Mammary epithelial cell (primary cell): ENCODE measurements at regions not wholly inside any gene's neighbourhood (a gene's known extent, or its start where the extent isn't known, plus 50 kb on each side); places are given as distances from the start of the nearest gene placed in this dataset.

Experiments used
- EZH2 ChIP-seq: IDR thresholded peaks from 2 replicates; pipeline ENCODE4 v1.6.1; 2012; ENCODE audit warnings: low read length, inconsistent platforms, borderline replicate concordance
- TF ChIP-seq, protein P1 (sequence below), 2 donors: IDR thresholded peaks in 1 of 2; conservative IDR thresholded peaks in 1 of 2; 2 replicates each; pipeline ENCODE4 v1.5.1; 2011 to 2012; ENCODE audit warnings: inconsistent platforms in 2 of 2, low read length in 2 of 2, mild to moderate bottlenecking in 2 of 2, control low read depth in 1 of 2, low read depth in 1 of 2; ENCODE audit not compliant: insufficient read depth in 1 of 2; ENCODE audit errors: extremely low read depth in 1 of 2

DNA sequence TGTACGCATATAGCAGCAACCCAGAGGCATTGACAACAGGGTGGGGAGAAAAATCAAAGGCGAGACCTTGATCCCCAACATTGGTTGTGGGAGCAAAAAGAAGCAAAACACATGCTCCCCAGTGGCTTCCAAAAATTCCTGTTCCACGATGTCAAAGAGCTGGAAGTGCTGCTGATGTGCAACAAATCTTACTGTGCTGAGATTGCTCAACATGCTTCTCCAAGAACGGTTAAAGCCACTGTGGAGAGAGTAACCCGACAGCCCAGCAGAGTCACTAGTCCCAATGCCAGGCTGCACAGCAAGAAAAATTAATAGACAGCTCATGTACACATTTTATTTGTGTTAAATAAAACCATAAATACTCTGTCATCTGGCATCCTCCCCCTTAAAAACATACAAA, 179.9 kb upstream of the PFN2 start:
- TF ChIP-seq, protein P1, sequence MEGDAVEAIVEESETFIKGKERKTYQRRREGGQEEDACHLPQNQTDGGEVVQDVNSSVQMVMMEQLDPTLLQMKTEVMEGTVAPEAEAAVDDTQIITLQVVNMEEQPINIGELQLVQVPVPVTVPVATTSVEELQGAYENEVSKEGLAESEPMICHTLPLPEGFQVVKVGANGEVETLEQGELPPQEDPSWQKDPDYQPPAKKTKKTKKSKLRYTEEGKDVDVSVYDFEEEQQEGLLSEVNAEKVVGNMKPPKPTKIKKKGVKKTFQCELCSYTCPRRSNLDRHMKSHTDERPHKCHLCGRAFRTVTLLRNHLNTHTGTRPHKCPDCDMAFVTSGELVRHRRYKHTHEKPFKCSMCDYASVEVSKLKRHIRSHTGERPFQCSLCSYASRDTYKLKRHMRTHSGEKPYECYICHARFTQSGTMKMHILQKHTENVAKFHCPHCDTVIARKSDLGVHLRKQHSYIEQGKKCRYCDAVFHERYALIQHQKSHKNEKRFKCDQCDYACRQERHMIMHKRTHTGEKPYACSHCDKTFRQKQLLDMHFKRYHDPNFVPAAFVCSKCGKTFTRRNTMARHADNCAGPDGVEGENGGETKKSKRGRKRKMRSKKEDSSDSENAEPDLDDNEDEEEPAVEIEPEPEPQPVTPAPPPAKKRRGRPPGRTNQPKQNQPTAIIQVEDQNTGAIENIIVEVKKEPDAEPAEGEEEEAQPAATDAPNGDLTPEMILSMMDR (conservative IDR thresholded peaks at IDR 0.05 in 1 of 2, IDR thresholded peaks at IDR 0.05 in 1 of 2; ENCODE audit: extremely low read depth in 1 of 2, insufficient read depth in 1 of 2, low read depth in 1 of 2, low read length in 2 of 2) = no peak
- no peak for TF ChIP-seq EZH2
